Fibroblast of villous mesenchyme (primary cell): ENCODE measurements at regions not wholly inside any gene's neighbourhood (a gene's known extent, or its start where the extent isn't known, plus 50 kb on each side); places are given as distances from the start of the nearest gene placed in this dataset.

Source experiments
- DNase-seq: peaks from one replicate; pipeline ENCODE4 v3.0.0-alpha.2; 2010; ENCODE audit warnings: low read depth
- H3K4me3 ChIP-seq: 2 replicates; pipeline ENCODE4 v1.5.1; 2011; ENCODE audit warnings: low read depth, mild to moderate bottlenecking, low read length
- TF ChIP-seq, protein P1 (sequence below): IDR thresholded peaks from 2 replicates; pipeline ENCODE4 v1.5.1; 2012; ENCODE audit warnings: low read depth, mild to moderate bottlenecking, low read length; ENCODE audit not compliant: insufficient read depth

DNA sequence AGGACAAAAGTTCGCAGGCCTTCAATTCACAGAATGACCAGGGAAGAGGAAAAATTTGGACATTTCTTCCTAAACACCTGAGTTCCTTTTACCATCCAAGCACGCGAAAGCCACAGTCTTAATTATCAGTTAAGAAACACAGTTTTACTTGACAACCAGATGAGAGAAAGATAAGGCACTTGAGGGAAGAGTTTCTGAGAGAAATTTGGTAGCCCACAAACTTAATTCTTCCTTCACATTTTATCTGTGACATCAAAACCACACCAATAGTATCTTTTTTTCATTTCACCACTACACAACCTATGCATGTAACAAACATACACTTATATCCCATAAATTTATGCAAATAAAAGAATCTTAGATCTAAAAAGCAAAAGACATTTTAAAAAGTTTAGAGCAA is 326.6 kb downstream of the MZT1 start:
- H3K4me3 ChIP-seq = no peak overlapping the region
- TF ChIP-seq, protein P1, sequence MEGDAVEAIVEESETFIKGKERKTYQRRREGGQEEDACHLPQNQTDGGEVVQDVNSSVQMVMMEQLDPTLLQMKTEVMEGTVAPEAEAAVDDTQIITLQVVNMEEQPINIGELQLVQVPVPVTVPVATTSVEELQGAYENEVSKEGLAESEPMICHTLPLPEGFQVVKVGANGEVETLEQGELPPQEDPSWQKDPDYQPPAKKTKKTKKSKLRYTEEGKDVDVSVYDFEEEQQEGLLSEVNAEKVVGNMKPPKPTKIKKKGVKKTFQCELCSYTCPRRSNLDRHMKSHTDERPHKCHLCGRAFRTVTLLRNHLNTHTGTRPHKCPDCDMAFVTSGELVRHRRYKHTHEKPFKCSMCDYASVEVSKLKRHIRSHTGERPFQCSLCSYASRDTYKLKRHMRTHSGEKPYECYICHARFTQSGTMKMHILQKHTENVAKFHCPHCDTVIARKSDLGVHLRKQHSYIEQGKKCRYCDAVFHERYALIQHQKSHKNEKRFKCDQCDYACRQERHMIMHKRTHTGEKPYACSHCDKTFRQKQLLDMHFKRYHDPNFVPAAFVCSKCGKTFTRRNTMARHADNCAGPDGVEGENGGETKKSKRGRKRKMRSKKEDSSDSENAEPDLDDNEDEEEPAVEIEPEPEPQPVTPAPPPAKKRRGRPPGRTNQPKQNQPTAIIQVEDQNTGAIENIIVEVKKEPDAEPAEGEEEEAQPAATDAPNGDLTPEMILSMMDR = no peak
- DNase-seq = no peak

DNA sequence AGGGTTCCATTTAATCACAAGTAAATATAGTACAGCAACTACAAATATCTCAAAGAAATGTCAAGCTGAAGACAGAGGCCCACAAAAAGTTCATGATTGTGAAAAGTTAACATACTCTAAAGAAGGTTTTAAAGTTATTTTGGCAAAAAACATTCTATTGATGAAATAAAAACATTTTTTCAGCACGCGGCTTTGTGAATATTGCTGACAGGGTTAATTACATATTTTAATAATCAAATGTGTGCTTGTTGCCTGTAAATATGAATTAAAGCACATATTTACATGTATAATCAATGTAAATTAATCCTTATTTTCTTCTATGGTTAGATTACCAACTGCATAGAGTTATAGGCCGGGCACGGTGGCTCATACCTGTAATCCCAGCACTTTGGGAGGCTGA is 328.1 kb downstream of the MZT1 start:
- DNase-seq = no peak
- TF ChIP-seq, protein P1 = no peak
- no peak overlapping the region for H3K4me3 ChIP-seq

DNA sequence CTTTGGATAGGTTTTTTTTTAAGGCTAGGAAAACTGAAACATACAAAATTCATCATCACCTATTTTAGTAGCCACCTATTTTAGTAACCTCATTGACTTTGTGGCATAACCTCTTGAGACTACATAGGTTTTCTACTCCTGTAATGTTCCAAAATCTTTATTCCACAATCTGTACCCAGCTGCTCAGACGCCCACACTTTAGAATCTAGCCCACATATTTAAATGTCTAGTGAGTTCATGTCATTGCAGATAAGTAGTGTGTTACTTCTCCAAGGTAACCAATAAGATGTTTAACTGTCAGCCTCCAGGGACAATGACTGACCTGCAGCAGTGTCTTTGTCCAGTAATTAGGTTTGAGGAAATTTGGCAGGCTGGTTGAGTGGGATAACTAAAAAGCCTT is 330.2 kb downstream of the MZT1 start:
- TF ChIP-seq, protein P1 = no peak
- no peak for DNase-seq
- no peak overlapping the region for H3K4me3 ChIP-seq

DNA sequence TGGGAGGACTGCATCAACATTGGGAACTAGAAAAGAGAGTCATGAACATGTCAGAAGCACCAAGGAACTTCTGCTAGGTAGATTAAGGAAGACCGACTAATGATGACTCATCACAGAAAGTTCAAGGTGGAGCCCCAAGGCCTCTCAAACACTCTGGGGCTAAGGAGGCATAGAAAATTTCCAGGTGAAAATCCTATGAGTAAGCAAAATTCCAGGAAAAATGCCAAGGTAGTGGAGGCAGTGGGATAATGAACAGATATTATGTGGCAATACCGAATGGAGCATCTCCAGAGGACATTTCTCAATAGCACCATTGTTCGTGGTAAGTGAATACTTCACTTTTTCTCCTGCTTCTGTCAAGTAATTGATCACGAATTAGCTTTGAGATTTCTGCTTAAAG is 336.5 kb downstream of the MZT1 start:
- TF ChIP-seq, protein P1 = no peak
- H3K4me3 ChIP-seq = no peak overlapping the region
- DNase-seq = no peak

DNA sequence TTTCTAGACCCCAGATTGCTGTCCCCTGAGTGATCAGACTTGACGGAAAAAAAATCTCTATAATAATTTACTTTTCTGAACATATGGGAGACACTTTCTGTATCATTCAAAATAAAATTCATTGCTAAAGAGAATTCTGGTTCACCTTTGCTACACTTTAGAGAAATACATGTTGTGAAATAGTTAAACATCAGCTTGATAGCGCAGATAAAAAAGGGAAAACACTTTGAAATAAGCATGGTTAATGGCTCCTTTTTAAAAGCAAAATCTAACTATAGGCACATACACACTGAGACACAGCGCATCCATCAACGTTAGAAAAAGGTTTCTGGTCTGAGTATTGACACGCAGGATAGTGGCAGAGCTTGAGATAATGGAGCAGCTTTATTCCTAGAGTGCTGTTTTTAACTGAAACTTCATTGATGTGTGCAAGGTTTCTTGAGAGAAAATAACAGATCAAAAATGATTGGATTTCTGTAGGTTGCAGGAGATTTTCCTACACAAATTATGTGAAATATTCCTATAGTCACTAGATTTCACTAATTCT is 341.2 kb downstream of the MZT1 start:
- TF ChIP-seq, protein P1 = no peak
- H3K4me3 ChIP-seq = no peak overlapping the region
- no peak for DNase-seq

DNA sequence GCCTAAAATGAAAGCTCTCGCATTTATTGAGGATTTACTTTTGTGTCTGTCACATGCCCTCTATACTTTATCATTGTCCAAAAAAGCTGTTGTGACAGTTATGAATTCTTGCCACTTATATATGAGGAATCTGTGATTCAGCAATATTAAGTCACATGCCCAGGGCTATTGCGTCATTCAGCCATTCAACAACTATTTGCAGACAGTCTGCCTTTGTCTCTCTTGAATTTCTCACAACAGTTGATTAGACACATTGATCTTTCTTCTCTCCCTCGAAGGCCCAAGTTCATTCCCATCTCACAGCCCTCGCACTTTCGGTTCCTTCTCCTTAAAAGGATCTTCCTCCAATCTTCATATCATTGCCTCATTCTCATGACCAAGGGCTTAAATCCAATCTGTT is 342.6 kb downstream of the MZT1 start:
- peak; percentile 16 for DNase-seq
- H3K4me3 ChIP-seq = no peak overlapping the region
- TF ChIP-seq, protein P1 = no peak

DNA sequence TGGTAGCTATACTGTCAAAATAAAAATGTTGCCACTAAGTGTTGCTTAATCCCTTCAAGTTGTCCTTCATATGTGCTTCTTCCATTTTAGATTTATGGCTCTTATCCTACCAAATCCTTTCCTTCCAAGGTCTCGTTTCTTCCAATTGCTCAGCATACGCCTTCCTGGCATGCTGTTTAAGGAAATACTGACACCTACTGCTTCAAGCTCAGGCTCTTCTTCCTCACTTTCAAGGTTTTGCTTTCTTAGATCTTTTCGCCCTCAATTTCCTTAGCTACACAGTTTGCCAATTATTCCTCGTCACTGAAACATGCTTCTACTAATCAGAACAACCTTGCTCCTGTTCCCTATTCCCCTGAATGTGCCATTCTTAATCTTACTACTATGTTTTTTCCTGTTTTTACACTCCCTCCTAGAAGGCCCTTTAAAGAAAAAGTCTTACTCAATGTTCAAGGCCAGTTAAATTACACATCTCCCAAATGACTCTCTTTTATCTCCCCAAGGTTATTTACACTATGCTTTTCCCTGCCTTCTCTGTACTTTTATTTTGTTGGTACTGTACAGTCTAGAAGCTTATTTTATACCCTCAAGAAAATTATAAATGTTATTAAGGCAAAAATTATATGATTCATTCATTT is 343.1 kb downstream of the MZT1 start:
- no peak for DNase-seq
- TF ChIP-seq, protein P1 = no peak

More for the DNA sequence above, 343.1 kb downstream of the MZT1 start:
- no peak overlapping the region for H3K4me3 ChIP-seq
